SK-N-SH treated with all-trans-retinoic acid at 6 μM for 48 hours (cell line): ENCODE measurements at regions not wholly inside any gene's neighbourhood (a gene's known extent, or its start where the extent isn't known, plus 50 kb on each side); places are given as distances from the start of the nearest gene placed in this dataset.

Experiments
- ARNTL ChIP-seq: fragments of 450-650 bp; formaldehyde crosslinking; IDR thresholded peaks from 2 replicates; pipeline ENCODE4 v1.5.0; 2020; ENCODE audit warnings: low read depth, mild to moderate bottlenecking, moderate library complexity, borderline replicate concordance
- BACH2 ChIP-seq: fragments of 250-450 bp; sonication (Bioruptor Pico); IDR thresholded peaks from 2 replicates; pipeline ENCODE4 v1.9.0; 2021; ENCODE audit warnings: mild to moderate bottlenecking, borderline replicate concordance
- CREB5 ChIP-seq: fragments of 250-450 bp; sonication (Bioruptor Pico); IDR thresholded peaks from 2 replicates; pipeline ENCODE4 v1.5.1; 2020; ENCODE audit warnings: low read depth, mild to moderate bottlenecking, moderate library complexity
- CSDC2 ChIP-seq: fragments of 250-450 bp; sonication (Bioruptor Pico); IDR thresholded peaks from 2 replicates; pipeline ENCODE4 v1.5.0; 2020; ENCODE audit warnings: mild to moderate bottlenecking, moderate library complexity
- CSRNP3 ChIP-seq: fragments of 250-450 bp; sonication (Bioruptor Pico); IDR thresholded peaks from 2 replicates; pipeline ENCODE4 v1.5.1; 2021; ENCODE audit warnings: mild to moderate bottlenecking, moderate library complexity
- ESRRG ChIP-seq: fragments of 250-450 bp; sonication (Bioruptor Pico); IDR thresholded peaks from 2 replicates; pipeline ENCODE4 v1.6.1; 2021; ENCODE audit warnings: mild to moderate bottlenecking
- OSR1 ChIP-seq: fragments of 250-450 bp; sonication (Bioruptor Pico); IDR thresholded peaks from 2 replicates; pipeline ENCODE4 v1.8.0; 2022; ENCODE audit warnings: moderate library complexity, mild to moderate bottlenecking, inconsistent platforms
- PATZ1 ChIP-seq: fragments of 250-450 bp; sonication (Bioruptor Pico); IDR thresholded peaks from 2 replicates; pipeline ENCODE4 v1.8.0; 2020; ENCODE audit warnings: mild to moderate bottlenecking, moderate library complexity, borderline replicate concordance
- PPARA ChIP-seq: fragments of 250-450 bp; sonication (Bioruptor Pico); IDR thresholded peaks from 2 replicates; pipeline ENCODE4 v1.5.0; 2020; ENCODE audit warnings: mild to moderate bottlenecking, borderline replicate concordance
- RARB ChIP-seq: fragments of 250-450 bp; sonication (Bioruptor Pico); IDR thresholded peaks from 2 replicates; pipeline ENCODE4 v1.8.0; 2021; ENCODE audit warnings: mild to moderate bottlenecking, moderate library complexity
- SNAI2 ChIP-seq: fragments of 250-450 bp; sonication (Bioruptor Pico); IDR thresholded peaks from 2 replicates; pipeline ENCODE4 v1.5.0; 2020; ENCODE audit warnings: mild to moderate bottlenecking, moderate library complexity
- ZC3H10 ChIP-seq: fragments of 250-450 bp; sonication (Bioruptor Pico); IDR thresholded peaks from 2 replicates; pipeline ENCODE4 v1.5.1; 2021; ENCODE audit warnings: mild to moderate bottlenecking, moderate library complexity
- ZFP3 ChIP-seq: fragments of 250-450 bp; sonication (Bioruptor Pico); IDR thresholded peaks from 2 replicates; pipeline ENCODE4 v1.5.0; 2020; ENCODE audit warnings: mild to moderate bottlenecking, moderate library complexity
- ZNF8 ChIP-seq: fragments of 450-650 bp; formaldehyde crosslinking; IDR thresholded peaks from 2 replicates; pipeline ENCODE4 v1.5.0; 2020; ENCODE audit warnings: mild to moderate bottlenecking, moderate library complexity

DNA sequence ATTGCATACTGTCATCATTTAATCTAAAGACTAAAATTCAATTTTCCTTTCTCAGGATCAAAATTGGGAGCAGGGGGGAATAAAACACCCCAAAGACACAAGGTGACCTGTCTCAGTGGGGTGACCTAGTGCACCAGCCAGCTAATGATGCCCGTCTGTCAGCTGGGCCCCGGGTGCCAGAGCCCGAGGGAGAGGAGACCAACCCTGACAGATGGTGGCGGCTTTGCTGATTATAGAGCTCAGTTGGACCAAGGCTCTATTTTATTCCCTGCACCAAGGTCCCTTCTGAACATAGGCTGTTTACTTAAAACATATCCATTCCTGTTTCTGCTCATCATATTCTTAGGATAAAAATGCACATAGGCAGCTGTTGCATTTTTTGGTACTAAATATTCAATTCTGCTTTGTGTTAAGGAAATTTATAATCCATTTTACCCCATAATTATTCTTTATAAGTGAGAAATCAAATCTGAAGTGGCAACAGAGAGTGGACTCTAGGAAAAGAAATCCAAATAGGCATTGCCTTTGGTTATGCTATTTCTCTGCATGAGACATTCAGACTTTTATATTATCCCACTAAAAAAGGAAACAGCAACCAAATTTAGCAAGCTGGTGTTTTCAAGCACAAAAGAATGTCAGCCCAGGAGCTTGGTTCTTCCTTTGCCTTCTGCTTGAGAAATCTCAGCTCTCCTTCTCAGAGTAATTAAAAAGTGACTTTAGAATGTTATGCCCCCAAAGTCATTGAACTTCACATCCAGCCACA lies 96.8 kb upstream of the IFNG-AS1 start:
- TF ChIP-seq ESRRG (CRISPR knock-in tag) (no peak), CREB5 (CRISPR knock-in tag) (no peak), PATZ1 (CRISPR knock-in tag) (no peak), RARB (no peak), ARNTL (CRISPR knock-in tag) (no peak), SNAI2 (CRISPR knock-in tag) (no peak), ZFP3 (CRISPR knock-in tag) (no peak), OSR1 (CRISPR knock-in tag) (no peak), CSDC2 (no peak), PPARA (no peak), BACH2 (CRISPR knock-in tag) (no peak), ZC3H10 (CRISPR knock-in tag) (no peak), CSRNP3 (CRISPR knock-in tag) (no peak), ZNF8 (CRISPR knock-in tag) (no peak)
